ENCODE measurements at regions not wholly inside any gene's neighbourhood (a gene's known extent, or its start where the extent isn't known, plus 50 kb on each side); places are given as distances from the start of the nearest gene placed in this dataset.
"Not testable (repeated sequence)": the region's sequence is repeated elsewhere in the genome, so short reads cannot be mapped to it uniquely, and the experiment has no call there.

DNA sequence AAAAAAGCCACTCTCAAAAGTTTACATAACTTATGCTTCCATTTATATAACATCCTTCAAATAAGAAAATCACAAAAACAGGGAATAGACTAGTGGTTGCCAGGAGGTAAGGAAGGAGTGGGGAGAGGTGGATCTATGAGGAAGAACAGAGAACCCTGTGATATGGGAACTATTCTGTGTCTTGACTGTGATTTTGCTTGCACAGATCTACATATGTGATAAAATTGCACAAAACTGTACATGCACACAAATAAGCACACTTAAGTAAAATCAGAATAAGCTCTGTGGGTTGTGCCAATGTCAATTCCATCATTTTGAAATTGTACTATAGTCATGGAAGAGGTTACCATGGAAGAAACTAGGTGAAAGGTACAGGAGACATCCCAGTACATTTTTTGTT is 121.6 kb upstream of the SGCG start:
- no peak for DNase-seq

DNA sequence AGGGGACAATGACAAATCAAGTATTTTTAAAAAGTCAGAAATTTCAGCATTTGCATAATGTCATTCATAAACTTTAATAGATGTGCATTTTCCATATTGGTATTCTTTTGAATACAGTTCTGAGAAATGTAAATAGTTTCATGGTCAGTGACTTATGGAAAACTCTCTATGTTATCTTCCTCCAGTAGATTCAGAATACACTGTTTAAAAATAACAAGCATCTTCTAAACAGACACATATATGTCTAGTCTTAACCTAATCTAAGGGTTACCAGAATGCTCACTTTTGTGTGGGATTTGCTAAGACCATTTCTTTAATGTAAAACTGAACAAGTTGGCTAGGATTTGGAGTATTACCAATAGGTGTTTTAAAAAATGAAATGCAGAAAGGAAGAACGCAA is 119.8 kb upstream of the SGCG start:
- DNase-seq, result no peak

DNA sequence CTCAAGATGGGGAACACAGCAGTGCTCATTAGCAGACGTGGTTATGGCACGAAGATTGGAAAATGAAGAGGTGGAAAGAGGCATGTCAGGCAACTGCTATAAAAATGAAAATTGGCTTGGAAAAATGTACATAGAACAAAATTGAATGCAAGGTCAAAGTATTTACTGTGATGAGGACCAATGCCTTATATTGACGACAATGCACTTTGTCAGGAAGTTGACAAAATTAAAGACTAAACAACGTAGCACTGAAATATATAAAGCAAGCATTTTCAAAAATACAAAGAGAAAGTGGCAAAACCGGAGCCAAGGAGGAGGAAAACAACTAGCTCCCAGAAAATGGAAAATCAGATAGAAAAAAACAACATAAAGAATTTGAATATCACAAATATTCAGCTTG is 113.7 kb upstream of the SGCG start:
- no peak for DNase-seq

DNA sequence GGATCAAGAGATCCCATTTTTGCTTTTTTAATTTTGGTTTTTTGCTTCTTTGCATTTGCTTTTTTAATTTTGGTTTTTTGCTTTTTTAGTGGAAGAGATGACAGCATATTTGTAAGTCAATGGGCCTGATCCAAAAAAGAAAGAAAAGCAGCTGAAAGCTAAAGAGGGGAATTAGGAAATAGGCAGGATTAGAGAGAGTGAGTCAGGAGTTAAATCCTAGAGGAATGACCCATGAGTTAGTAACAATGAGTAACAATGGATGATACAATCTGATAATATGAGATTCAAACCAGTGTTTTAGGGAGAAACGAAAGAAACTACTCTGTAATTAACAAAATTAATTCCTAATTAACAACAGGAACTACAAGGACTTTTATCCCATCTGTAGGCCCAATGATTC is 111.2 kb upstream of the SGCG start:
- no peak for DNase-seq

DNA sequence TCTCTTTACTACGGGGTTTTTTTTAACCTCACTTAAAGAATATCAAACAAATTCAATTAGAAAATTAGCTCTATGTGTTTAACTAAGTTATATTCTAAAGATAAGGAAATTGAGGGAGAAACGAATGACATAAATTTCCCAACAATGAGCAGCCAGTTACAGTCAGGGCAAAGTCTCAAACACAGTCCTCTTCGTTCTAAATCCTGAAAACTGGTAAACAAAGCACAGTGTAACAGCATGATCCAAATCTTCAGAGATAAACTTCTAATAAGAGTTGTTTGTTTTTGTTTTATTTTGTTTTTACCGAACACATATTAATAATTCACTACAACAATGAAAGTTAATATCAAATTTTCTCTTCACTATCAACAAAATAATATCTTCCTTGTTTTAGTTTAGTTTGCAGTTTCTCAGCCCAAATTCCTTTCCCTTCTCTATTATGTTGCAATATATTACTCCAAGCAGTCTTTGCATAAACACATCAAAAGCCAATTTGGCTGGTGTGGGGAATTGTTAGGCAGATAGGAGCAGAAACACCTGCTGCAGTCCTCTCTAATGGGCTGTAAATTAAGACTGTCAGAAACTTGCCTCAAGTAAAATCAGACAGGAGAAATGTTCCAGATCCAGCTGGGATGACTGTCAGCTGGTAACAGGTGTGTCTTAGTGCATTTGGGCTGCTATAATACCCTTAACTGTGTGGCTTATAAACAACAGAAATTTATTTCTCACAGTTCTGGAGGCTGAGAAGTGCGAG is 106.5 kb upstream of the SGCG start:
- DNase-seq, result no peak

DNA sequence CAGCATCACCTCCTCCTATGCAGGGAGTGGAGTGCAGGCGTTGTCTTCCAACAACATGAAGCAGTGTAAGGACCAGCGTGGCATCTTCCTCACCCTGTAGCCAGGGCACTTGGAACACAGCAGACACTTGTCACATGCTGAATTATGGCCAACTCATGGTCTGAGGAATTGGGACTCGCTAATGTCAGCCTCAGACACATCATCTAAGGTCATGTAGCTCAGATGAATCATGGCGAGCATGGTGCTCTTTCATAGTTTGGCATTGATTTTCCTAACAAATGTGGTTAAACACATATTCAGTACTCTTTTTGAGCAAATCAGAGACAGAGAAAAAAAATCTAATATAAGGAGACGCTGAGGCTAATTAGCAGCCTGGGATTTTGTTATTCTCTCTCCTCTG is 99.6 kb upstream of the SGCG start:
- DNase-seq, result no peak

DNA sequence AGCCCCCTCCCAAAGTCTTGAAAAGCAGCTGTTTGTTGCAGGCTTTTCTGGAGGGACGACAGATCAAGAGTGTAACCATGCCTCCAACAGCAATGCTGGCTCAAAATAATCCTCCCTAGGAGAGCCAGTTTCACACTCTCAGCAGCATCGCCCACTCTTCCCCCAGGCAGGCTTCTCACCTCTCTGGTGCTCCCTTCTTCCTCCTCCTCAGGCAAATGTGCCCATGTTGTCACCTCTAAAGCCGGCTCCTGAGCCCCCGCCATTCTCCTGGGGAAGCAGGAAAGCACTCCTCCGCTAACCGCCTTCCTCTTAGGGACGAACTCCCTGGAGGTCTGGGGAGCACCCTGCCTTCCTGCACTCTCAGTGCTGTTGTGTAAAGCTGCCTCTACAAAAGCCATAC is 98.9 kb upstream of the SGCG start:
- no peak for DNase-seq

DNA sequence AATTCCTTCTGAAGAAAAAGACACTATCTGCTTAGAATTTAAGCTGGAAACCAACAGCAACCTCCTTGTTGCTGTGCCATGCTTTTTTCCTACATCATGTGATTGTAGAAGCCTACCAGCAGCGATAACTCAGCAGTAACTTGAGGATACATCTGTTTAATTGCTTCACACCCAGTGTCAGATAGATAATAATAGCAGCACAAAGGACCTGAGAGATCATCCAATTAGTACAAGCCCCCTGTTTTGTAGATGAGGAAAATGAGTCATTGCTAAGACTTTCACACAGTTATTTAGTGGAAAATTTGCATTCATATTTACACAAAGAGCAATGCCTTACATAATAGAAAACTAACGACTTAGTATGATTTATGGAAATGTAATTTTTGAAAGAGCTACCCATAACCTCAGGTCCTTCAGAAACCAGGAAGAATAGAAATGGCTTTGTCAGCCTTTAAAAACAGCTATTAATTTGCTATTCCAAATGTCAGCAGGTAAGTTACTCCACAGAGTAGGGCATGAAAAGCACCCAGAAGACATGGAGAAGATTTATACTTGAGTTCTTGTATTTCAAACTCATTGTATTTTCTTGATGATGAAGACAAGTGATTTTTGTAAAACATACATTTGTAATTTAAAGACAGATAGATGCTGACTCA is 93.7 kb upstream of the SGCG start:
- DNase-seq, result no peak

DNA sequence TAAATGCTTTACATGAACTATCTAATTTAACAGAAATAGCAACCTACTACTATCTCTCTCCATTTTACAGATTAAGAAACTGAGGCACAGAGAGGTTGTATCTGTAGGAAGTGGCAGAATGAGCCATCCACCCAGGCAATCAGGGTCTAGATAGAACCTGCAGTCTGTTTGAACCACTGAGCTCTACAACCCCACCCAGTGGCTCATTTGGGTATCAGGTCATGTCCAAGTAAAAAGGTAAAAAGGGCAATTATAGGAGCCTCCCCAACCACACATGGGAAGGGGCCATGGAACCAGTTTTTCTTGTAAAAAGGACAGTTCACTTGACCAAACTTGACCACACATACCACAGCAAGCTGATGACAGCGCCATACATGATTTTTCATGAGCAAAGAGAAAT is 92.9 kb upstream of the SGCG start:
- DNase-seq, result no peak

DNA sequence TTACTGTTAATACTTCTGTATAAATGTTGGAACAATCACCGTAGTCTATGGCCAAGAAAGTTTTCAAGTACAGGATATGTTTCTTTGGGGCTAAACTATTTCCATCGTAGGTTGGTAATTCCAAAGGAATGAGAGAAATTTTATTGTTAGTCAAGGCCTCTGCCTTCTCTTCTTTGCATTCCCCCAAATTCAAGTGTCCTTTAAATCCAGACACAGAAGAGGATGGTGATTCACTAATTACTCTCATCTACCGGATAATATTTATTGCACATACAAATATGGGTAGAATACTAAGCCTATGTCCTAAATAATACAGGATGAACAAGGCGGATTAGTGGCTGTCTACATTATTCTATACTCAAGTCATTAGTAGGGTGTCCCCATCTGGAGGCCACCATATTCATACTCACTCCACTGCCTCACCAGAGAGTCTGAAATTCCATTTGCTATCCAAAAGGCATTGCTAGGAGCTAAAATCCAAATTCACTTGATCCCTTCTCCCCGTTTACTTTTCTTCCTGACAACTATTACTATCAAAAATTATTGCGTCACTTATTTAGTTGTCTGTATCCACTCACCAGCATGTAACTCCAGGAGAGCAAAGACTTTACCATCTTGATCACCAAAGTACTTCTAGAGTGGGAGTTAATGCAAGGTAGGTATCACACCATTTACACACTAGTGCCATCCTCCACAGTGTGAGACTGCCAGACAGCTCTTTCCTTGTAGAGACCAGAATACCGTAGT is 82.4 kb upstream of the SGCG start:
- DNase-seq, result no peak

DNA sequence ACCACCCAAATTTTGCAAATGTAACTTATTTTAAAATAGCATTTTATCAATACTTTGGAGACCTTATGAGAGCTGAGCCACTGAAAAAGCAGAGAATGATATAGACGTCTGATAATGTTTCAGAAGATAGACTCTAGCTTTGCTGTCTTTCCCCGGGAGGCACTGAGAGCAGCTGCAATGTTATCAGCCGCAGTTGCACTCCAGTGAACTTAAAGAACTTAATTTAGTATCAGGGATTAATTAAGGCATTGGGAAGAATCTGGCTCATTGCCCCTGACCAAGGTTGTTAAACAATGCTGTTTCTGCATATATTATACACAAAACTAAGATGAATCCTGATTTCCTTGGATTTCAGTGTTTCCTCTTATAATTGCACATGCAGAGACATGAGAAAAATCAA is 75.7 kb upstream of the SGCG start:
- no peak for DNase-seq

DNA sequence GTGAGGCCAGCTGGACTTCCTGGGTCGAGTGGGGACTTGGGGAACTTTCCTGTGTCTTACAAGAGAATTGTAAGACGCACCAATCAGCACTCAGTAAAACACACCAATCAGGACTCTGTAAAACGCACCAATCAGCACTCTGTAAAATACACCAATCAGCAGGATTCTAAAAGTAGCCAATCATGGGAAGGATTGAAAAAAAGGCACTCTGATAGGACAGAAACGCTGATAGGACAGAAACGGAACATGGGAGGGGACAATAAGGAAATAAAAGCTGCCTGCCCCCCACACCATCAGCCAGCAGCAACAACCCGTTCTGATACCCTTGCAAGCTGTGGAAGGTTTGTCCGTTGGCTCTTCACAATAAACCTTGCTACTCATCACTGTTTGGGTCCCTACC is 73.1 kb upstream of the SGCG start:
- DNase-seq, result no peak

DNA sequence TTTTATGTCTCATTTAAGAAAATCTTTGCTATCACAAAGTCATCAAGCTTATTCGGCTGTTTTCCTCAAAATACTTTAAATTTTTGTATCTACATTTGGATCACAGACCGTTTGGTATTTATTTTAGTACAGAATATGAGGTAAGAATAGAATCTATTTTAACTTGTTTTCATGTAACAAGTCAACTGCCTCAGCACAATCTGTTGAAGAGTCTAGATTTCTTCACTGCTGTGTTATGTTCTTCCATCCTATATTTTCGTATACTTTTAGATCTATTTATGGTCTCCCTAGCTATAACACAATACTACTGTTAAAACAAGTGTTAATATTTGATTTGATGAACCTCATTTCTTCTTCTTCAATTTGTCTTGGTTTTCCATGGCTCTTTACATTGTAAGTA is 61.6 kb upstream of the SGCG start:
- DNase-seq, result no peak

DNA sequence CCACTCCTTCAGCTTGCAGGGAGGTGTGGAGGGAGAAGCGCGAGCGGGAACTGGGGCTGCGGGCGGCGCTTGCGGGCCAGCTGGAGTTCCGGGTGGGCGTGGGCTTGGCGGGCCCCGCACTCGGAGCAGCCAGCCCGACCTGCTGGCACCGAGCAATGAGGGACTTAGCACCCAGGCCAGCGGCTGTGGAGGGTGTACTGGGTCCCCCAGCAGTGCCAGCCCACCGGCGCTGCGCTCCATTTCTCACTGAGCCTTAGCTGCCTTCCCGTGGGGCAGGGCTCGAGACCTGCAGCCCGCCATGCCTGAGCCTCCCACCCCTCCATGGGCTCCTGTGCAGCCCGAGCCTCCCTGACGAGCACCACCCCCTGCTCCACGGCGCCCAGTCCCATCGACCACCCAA is 53.2 kb upstream of the SGCG start:
- not testable (repeated sequence) for DNase-seq

DNA sequence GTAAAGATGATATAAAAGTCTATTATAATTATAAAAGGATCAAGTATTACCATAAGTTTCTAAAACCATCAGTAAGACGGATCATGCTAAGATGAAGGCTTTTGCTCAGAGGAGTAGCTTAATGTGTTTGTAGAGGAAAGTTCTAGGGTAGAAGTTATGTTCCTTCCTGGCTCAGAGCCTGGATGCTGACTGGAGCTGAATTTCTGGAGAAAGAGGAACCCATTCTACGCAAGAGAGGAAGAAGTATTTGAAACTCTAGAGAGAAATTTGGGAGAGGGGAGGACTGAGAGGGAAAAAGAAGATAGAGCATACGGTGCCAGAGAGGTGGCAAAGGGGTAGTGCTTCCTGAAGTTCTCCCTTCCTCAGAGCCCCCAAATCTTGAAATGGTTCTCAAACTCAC is 51.4 kb upstream of the SGCG start:
- no peak for DNase-seq

Data from effector CD8-positive, alpha-beta T cell (primary cell).